ENCODE measurements at regions not wholly inside any gene's neighbourhood (a gene's known extent, or its start where the extent isn't known, plus 50 kb on each side); places are given as distances from the start of the nearest gene placed in this dataset.

- TF ChIP-seq POLR2AphosphoS5 (IDR thresholded peaks at IDR 0.05; ENCODE audit: insufficient read depth, low read depth, low read length) (no peak), FOS (IDR thresholded peaks at IDR 0.05; ENCODE audit: borderline replicate concordance, insufficient read depth, low read length) (no peak), EZH2 (IDR thresholded peaks at IDR 0.05; ENCODE audit: borderline replicate concordance, low read depth, low read length, severe bottlenecking) (no peak), POLR2A (IDR thresholded peaks at IDR 0.05; ENCODE audit: low read depth, low read length) (no peak), GATA2 (IDR thresholded peaks at IDR 0.05; ENCODE audit: insufficient read depth, insufficient read length, low read depth, low read length) (no peak), JUN (IDR thresholded peaks at IDR 0.05; ENCODE audit: borderline replicate concordance, insufficient read depth, insufficient read length, low read depth) (no peak), MAX (IDR thresholded peaks at IDR 0.05; ENCODE audit: insufficient read depth, insufficient read length) (no peak), MYC (IDR thresholded peaks at IDR 0.05; ENCODE audit: low read depth, low read length) (no peak)
- TF ChIP-seq, protein P1, sequence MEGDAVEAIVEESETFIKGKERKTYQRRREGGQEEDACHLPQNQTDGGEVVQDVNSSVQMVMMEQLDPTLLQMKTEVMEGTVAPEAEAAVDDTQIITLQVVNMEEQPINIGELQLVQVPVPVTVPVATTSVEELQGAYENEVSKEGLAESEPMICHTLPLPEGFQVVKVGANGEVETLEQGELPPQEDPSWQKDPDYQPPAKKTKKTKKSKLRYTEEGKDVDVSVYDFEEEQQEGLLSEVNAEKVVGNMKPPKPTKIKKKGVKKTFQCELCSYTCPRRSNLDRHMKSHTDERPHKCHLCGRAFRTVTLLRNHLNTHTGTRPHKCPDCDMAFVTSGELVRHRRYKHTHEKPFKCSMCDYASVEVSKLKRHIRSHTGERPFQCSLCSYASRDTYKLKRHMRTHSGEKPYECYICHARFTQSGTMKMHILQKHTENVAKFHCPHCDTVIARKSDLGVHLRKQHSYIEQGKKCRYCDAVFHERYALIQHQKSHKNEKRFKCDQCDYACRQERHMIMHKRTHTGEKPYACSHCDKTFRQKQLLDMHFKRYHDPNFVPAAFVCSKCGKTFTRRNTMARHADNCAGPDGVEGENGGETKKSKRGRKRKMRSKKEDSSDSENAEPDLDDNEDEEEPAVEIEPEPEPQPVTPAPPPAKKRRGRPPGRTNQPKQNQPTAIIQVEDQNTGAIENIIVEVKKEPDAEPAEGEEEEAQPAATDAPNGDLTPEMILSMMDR (IDR thresholded peaks at IDR 0.05; ENCODE audit: extremely low read depth in 1 of 2, insufficient read depth in 1 of 2, low read depth in 1 of 2, low read length in 2 of 2), result no peak
- intact Hi-C loops (cut with micrococcal nuclease), result no loop called here
- DNase-seq (ENCODE audit: low read depth, low spot score), result no peak
- Histone ChIP-seq H3K9me3 (replicated peaks; ENCODE audit: control insufficient read depth, insufficient read depth, low read length) (no peaks in the 10 kb centered on the region), H3K9ac (replicated peaks; ENCODE audit: extremely low read depth, insufficient read depth, low read length) (no peak overlapping the region), H3K36me3 (ENCODE audit: control insufficient read depth in 2 of 2, extremely low read depth in 1 of 2, insufficient read depth in 2 of 2, low read length in 2 of 2) (no peaks in the 10 kb centered on the region), H3K4me3 (replicated peaks in 1 of 3; ENCODE audit: insufficient read depth in 1 of 3, low read depth in 1 of 3, low read length in 3 of 3) (no peak overlapping the region), H4K20me1 (replicated peaks; ENCODE audit: control insufficient read depth, extremely low read depth, insufficient read depth, low read length) (no peaks in the 10 kb centered on the region), H3K9me1 (replicated peaks; ENCODE audit: control insufficient read depth, extremely low read depth, insufficient read depth, low read length) (no peaks in the 10 kb centered on the region), H3K4me2 (ENCODE audit: insufficient read depth, low read length) (no peak overlapping the region), H3K27me3 (ENCODE audit: control insufficient read depth in 2 of 2, insufficient read depth in 2 of 2, low read length in 2 of 2) (no peaks in the 10 kb centered on the region), H3K4me1 (ENCODE audit: control insufficient read depth, extremely low read depth, insufficient read depth, low read length) (no peaks in the 10 kb centered on the region), H3K79me2 (ENCODE audit: control insufficient read depth, insufficient read depth, low read length) (no peaks in the 10 kb centered on the region), H3K27ac (ENCODE audit: insufficient read depth, low read depth, low read length) (no peak overlapping the region), H2AFZ (ENCODE audit: low read depth, low read length) (no peak overlapping the region)
- dilution Hi-C loops (cut with MboI; ENCODE audit: extremely low pct_ligation_motif_present, low sequenced_read_pairs), result no loop called here
- ChIA-PET CTCF (no interaction called here), POLR2A (no interaction called here)
- FAIRE-seq, result no peak
- BruUV-seq (replicated peaks), result no TSS peak
Observed at GRCh38 chr10:52437205-52437646, 123.1 kb downstream of the DKK1 start.
